ENCODE measurements at regions not wholly inside any gene's neighbourhood (a gene's known extent, or its start where the extent isn't known, plus 50 kb on each side); places are given as distances from the start of the nearest gene placed in this dataset.
"Not testable (repeated sequence)": the region's sequence is repeated elsewhere in the genome, so short reads cannot be mapped to it uniquely, and the experiment has no call there.

GRCh38 chr2:126954831-126955230 is 56.1 kb downstream of the TEX51 start:
- TF ChIP-seq ELK1 (IDR thresholded peaks at IDR 0.05; ENCODE audit: low read depth, low read length) (no peak), PBX3 (IDR thresholded peaks at IDR 0.05) (no peak), JUN (IDR thresholded peaks at IDR 0.05) (no peak), RFX5 (IDR thresholded peaks at IDR 0.05) (no peak), EP300 (IDR thresholded peaks at IDR 0.05) (no peak)
- DNase-seq (ENCODE audit: low read depth in 1 of 2, low spot score in 1 of 2) (no peak), ATAC-seq (no peak), FAIRE-seq (no peak)
- ChIA-PET POLR2A (no interaction called here), CTCF (interaction anchor here (0.8 to 1.2 kb wide), 2 partner anchors 17 to 99 kb away, joined by 3 to 7 read pairs; no protein-coding TSS in a partner anchor)
- H3K4me2 ChIP-seq: no peak overlapping the region
- no peak overlapping the region for H3K27ac ChIP-seq
- H3K9me3 ChIP-seq: no peaks in the 10 kb centered on the region
- no peaks in the 10 kb centered on the region for H3K4me1 ChIP-seq
- H3K4me3 ChIP-seq: no peak overlapping the region
- 3% methylated on average over 1 of the region's 1 CpG for WGBS (ENCODE audit: missing lambda C conversion rate)

GRCh38 chr2:126956773-126957172 is 58.1 kb downstream of the TEX51 start:
- DNase-seq (ENCODE audit: low read depth in 1 of 2, low spot score in 1 of 2); CTCF ChIA-PET; ATAC-seq; H3K4me3 ChIP-seq; H3K4me1 ChIP-seq; H3K4me2 ChIP-seq; POLR2A ChIA-PET; H3K9me3 ChIP-seq; FAIRE-seq; H3K27ac ChIP-seq: not testable (repeated sequence)
- WGBS (ENCODE audit: missing lambda C conversion rate): 3% methylated on average over 4 of the region's 4 CpGs

GRCh38 chr2:126963390-126963789 is 64.7 kb downstream of the TEX51 start:
- ChIA-PET CTCF (no interaction called here), POLR2A (no interaction called here)
- FAIRE-seq: no peak
- ATAC-seq: no peak
- Histone ChIP-seq H3K27ac (no peak overlapping the region), H3K4me3 (no peak overlapping the region), H3K4me1 (no peaks in the 10 kb centered on the region), H3K9me3 (peaks cover 3% of the 10 kb centered on the region; the same call in 1 of the 3 replicates), H3K4me2 (no peak overlapping the region)
- DNase-seq (ENCODE audit: low read depth in 1 of 2, low spot score in 1 of 2): no peak
- no peak for TF ChIP-seq USF2 (IDR thresholded peaks at IDR 0.05)
- no peak for TF ChIP-seq JUNB (IDR thresholded peaks at IDR 0.05)
- TF ChIP-seq CBX2 (IDR thresholded peaks at IDR 0.05; ENCODE audit: borderline replicate concordance, low read depth): no peak
- TF ChIP-seq EP300 (IDR thresholded peaks at IDR 0.05): no peak
- TF ChIP-seq EHF (CRISPR knock-in tag; IDR thresholded peaks at IDR 0.05): no peak
- no peak for TF ChIP-seq FOSL2 (IDR thresholded peaks at IDR 0.05)
- no peak for TF ChIP-seq FOSL2 (CRISPR knock-in tag; IDR thresholded peaks at IDR 0.05)
- TF ChIP-seq CTCF (IDR thresholded peaks at IDR 0.05): no peak
- no peak for TF ChIP-seq ESRRA (IDR thresholded peaks at IDR 0.05; ENCODE audit: borderline replicate concordance, low read length)
- no peak for TF ChIP-seq CHD4 (IDR thresholded peaks at IDR 0.05; ENCODE audit: borderline replicate concordance)
- no peak for TF ChIP-seq HOXB5 (CRISPR knock-in tag; IDR thresholded peaks at IDR 0.05)
- no peak for TF ChIP-seq RFX5 (IDR thresholded peaks at IDR 0.05)
- TF ChIP-seq NFE2L2 (conservative IDR thresholded peaks at IDR 0.05; ENCODE audit: low read length): no peak
- TF ChIP-seq KDM5A (IDR thresholded peaks at IDR 0.05): no peak
- no peak for TF ChIP-seq E2F6 (IDR thresholded peaks at IDR 0.05; ENCODE audit: borderline replicate concordance, low read depth)
- no peak for TF ChIP-seq HOXA7 (CRISPR knock-in tag; IDR thresholded peaks at IDR 0.05)
- TF ChIP-seq HDAC2 (IDR thresholded peaks at IDR 0.05): no peak
- no peak for TF ChIP-seq CEBPB (IDR thresholded peaks at IDR 0.05)
- no peak for TF ChIP-seq MAX (IDR thresholded peaks at IDR 0.05)
- WGBS (ENCODE audit: missing lambda C conversion rate): 53% methylated on average over 3 of the region's 5 CpGs

Measured in A549 (cell line).